Activated CD4-positive, alpha-beta T cell treated with anti-CD3 and anti-CD28 coated beads, Interleukin-10, Interleukin-2, amounts not matched to agents 100 ng/mL and 50 ng/mL, durations not matched to agents 16 hours and 8 hours (primary cell): ENCODE measurements at regions not wholly inside any gene's neighbourhood (a gene's known extent, or its start where the extent isn't known, plus 50 kb on each side); places are given as distances from the start of the nearest gene placed in this dataset.
"Not testable (repeated sequence)": the region's sequence is repeated elsewhere in the genome, so short reads cannot be mapped to it uniquely, and the experiment has no call there.

Experiments
- DNase-seq: peaks from one replicate; pipeline ENCODE4 v3.0.0-alpha.2; 2020

GRCh38 chr11:128151780-128152179, 435.6 kb downstream of the ETS1 start:
- DNase-seq = no peak

GRCh38 chr11:128151338-128151737, 436.0 kb downstream of the ETS1 start:
- DNase-seq = no peak

DNA sequence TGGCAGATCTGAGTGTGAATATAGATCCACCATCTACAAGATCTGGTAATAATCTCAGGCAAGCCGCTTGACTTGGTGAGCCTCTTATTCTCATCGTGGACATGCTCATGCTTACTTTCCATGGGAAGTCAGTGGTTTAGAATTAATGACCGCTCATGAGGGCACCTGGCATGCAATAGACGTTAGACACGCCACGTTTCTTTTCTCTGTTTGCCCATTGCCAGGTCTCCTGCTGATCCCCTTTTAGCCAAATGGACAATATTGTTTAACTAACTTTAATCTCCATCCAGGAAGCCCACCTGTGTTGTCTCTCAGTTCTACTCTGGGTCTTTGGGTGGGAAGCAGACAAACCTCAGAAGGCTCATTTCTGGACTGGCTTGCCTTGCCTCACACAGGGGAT, 439.1 kb downstream of the ETS1 start:
- no peak for DNase-seq

GRCh38 chr11:128146926-128147605, 440.3 kb downstream of the ETS1 start:
- no peak for DNase-seq

GRCh38 chr11:128140293-128140692, 447.1 kb downstream of the ETS1 start:
- DNase-seq = not testable (repeated sequence)

DNA sequence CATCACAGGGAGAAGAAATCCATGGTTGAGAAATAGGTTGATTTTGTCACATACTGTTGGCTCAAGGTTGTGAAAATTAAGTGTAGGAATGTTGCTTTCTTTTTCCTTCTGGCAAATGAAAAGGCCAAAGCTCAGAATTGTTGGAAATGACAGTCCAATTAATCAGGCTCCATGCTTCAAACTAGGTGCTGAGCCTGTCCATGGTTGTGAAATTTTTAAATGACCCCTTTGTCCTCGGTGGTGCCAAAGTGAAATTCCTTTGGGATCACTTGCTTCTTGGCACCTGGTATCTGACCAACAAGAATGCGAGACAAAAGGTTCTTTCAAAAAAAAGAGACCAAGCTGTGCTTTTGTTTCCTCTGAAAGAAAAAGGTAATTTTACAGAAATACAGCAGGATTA, 451.9 kb downstream of the ETS1 start:
- no peak for DNase-seq

DNA sequence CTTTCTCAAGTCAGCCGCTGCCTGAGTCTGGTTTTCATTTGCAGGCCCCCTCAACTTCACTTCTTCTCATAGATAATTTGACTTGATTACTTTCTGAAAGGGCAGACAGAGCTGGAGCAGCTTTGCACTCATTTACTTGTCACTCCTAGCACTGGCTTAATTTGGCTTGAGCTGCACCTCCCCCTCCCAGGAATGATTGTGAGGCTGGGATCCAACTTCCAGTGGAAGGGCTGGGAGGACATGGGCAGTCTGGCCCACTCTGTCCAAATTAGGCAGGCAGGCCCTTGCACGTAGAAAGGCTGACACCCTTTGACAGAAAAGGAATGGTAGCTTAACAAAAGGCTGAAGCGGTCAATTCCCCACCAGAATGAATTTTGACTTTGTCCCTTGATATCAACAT, 453.9 kb downstream of the ETS1 start:
- DNase-seq = no peak

DNA sequence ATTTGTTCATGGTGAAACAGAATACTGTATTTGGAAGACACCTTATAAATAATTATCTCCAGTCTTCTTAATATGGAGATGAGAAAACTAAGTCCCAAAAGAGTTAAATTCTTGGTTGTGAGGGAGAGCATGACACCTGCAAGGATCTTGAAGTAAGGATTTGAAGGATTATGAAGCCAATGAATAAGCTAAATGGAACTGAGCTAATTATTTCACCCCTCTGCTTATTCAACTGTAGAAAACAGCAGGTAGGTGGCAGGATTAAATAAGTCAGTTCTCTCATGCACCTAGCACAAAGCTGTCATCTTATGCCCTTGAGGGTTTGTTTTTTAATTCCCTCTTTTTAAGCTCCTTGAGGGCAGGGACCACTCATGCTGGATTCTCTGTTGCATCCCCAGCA, 457.3 kb downstream of the ETS1 start:
- DNase-seq = no peak

DNA sequence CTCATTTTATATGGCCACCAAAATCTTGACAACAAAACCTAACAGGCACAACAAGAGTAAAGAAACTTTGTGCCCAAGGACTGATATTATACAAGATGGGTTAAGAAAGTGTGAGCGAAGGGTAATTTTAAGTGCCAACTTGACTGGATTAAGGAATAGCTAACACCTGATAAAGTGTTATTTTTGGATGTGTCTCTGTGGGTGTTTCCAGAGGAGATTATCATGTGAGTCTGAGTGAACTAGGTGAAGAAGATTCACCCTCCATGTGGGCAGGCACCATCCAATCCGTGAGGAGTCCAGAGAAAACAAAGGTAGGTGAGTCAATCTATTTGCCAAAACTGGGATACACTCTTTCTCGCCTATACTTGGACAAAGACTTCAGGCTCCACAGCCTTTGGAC, 461.6 kb downstream of the ETS1 start:
- DNase-seq = no peak

DNA sequence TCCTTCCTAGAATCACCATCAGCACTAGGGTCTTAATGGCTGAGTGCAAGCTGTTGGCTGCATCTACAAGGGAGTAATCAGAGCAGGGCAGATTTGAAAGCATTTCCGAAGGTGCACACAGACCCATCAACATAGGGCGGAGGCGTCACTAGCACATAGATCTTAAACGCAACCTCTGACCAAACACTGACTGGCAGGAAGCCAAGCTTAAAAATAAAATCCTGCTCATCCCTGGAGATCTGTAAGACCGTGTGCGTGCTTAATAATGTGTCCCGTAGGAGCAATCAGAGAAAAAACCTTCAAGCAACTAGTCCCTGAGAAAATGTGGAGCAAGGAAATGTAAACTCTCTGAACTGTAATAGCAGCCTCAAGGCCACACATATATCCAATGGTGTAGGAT, 470.5 kb downstream of the ETS1 start:
- no peak for DNase-seq

DNA sequence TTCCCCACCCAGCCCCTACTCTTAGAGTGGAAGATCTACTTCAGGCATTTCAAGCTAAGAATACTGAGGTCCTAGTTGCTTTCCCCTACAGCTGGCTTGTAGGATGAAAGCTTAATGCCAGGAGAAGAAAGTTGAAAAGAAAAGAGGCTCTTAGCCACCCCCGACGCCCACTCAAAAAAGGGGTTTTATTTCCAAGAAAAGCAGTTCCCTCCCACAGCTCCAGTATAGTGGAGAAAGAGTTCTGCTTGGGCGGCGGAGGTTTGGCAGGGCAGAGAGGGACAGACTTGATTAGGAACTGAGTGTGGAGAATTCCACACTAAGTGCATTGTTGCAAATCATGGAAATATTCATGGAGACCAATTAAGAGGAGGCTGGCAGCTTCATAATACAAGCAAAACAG, 470.9 kb downstream of the ETS1 start:
- no peak for DNase-seq

GRCh38 chr11:128105950-128106349, 481.4 kb downstream of the ETS1 start:
- DNase-seq = peak; percentile 9

GRCh38 chr11:128105511-128105910, 481.8 kb downstream of the ETS1 start:
- DNase-seq = no peak

- peak; percentile 9 for DNase-seq
These were observed 484.0 kb downstream of the ETS1 start for GRCh38 chr11:128103278-128103873.

- DNase-seq = no peak
These were observed 488.6 kb downstream of the ETS1 start for GRCh38 chr11:128098781-128099180.

GRCh38 chr11:128095466-128095981, 491.8 kb downstream of the ETS1 start:
- no peak for DNase-seq

- DNase-seq = no peak
These were observed 493.7 kb downstream of the ETS1 start for GRCh38 chr11:128093689-128094088.

DNA sequence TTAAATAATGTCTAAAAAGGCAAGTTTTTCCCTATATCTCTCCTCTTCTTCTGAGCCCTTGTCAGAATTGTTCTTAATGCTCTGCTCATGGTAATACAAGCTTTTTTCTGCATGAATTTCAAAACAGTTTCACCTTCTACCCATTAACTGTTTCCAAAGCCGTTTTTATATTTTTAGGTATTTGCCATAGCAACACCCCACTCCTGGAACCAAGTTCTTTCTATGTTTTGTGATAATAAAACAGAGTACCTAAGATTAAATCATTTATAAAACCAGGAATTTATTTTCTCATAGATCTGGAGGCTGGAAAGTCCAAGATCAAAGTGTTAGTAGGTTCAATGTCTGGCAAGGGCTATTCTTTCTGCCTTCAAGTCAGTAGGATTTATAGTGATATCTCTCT, 497.4 kb downstream of the ETS1 start:
- no peak for DNase-seq

- DNase-seq = no peak
These were observed 500.6 kb downstream of the ETS1 start for GRCh38 chr11:128086794-128087193.

DNA sequence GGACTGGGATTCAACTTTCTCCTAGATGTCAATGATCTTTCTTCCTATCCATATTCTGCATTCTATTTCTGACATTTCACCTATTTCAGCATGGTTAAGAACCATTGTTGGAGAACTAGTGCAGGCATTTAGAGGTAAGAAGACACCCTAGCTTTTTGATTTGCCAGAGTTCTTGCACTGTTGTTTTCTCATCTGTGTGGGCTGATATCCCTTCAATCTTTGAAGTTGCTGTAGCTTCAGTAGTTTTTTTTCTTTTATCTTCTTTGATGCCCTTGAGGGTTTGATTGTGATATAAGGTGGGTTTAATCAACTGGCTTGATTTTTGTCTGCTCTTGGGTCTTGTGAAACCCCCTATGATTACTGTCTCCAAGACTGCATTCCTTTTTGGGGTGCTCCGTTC, 502.1 kb downstream of the ETS1 start:
- DNase-seq = no peak

GRCh38 chr11:128082574-128082973, 504.8 kb downstream of the ETS1 start:
- no peak for DNase-seq

GRCh38 chr11:128069665-128070064, 517.7 kb downstream of the ETS1 start:
- DNase-seq = no peak

GRCh38 chr11:128067780-128068179, 519.6 kb downstream of the ETS1 start:
- no peak for DNase-seq

- no peak for DNase-seq
These were observed 521.0 kb downstream of the ETS1 start for GRCh38 chr11:128066399-128066798.
